Sigmoid colon (tissue), 4 donors: ENCODE measurements at regions not wholly inside any gene's neighbourhood (a gene's known extent, or its start where the extent isn't known, plus 50 kb on each side); places are given as distances from the start of the nearest gene placed in this dataset.

Experiments used
- CTCF ChIP-seq, 4 experiments: fragments of 450-650 bp in 3 of 4; fragments of 200-600 bp in 1 of 4; IDR thresholded peaks; one replicate each; pipeline ENCODE4 v1.5.1; 2016 to 2019; ENCODE audit warnings: antibody characterized with exemption in 4 of 4, mild to moderate bottlenecking in 3 of 4, moderate library complexity in 2 of 4
- EP300 ChIP-seq, 4 donors: sonication (generic); formaldehyde crosslinking; IDR thresholded peaks; one replicate each; pipeline ENCODE4 v1.6.1; 2017; ENCODE audit warnings: antibody characterized with exemption in 4 of 4
- POLR2A ChIP-seq, 2 donors: fragments of 450-650 bp; IDR thresholded peaks; one replicate each; pipeline ENCODE4 v1.6.1; 2016; ENCODE audit warnings: antibody characterized with exemption in 2 of 2, mild to moderate bottlenecking in 2 of 2, moderate library complexity in 2 of 2
- POLR2AphosphoS5 ChIP-seq, 4 donors: sonication (generic); formaldehyde crosslinking; IDR thresholded peaks; one replicate each; pipeline ENCODE4 v1.6.1; 2017; ENCODE audit warnings: antibody characterized with exemption in 4 of 4

- TF ChIP-seq EP300 (IDR thresholded peaks at IDR 0.05) (no peak), POLR2A (IDR thresholded peaks at IDR 0.05) (no peak), CTCF (IDR thresholded peaks at IDR 0.05) (no peak), POLR2AphosphoS5 (IDR thresholded peaks at IDR 0.05) (no peak)
Observed at GRCh38 chr9:88268886-88269285, 119.4 kb upstream of the SPIN1 start.
